Caco-2 (cell line): ENCODE measurements at regions not wholly inside any gene's neighbourhood (a gene's known extent, or its start where the extent isn't known, plus 50 kb on each side); places are given as distances from the start of the nearest gene placed in this dataset.

ENCODE experiments used
- BruUV-seq: library from RNA; stranded (reverse); fragments of 400-500 nt; replicated peaks from 2 replicates; lab custom pipeline; 2021; lab: Mats Ljungman, UMichigan
- CTCF ChIA-PET: fragments of 300-600 bp; sonication (Branson Sonifier 250); formaldehyde crosslinking; loops from one replicate; lab custom pipeline; 2022; ENCODE audit warnings: antibody characterized with exemption; lab: Charles Lee
- POLR2A ChIA-PET: fragments of 300-600 bp; sonication (Branson Sonifier 250); formaldehyde crosslinking; loops from one replicate; lab custom pipeline; 2022; ENCODE audit warnings: antibody characterized with exemption; lab: Charles Lee
- DNase-seq, 2 experiments: peaks; one replicate each; pipeline versions ENCODE4 v3.0.0 to v3.0.0-alpha.2; 2020 to 2022
- H3K27me3 ChIP-seq: replicated peaks from 2 replicates; pipeline ENCODE4 v1.6.0; 2011; ENCODE audit warnings: low read length; ENCODE audit not compliant: control insufficient read depth, insufficient read depth
- H3K36me3 ChIP-seq: 2 replicates; pipeline ENCODE4 v1.5.1; 2011; ENCODE audit warnings: low read length; ENCODE audit not compliant: control insufficient read depth, insufficient read depth
- H3K4me1 ChIP-seq: fragments of 250-450 bp; sonication (Bioruptor Pico); 2 replicates; pipeline ENCODE4 v1.5.1; 2020; ENCODE audit warnings: mild to moderate bottlenecking
- H3K4me3 ChIP-seq: 2 replicates; pipeline ENCODE4 v1.5.1; 2011; ENCODE audit warnings: low read depth, mild to moderate bottlenecking, control low read depth, low read length
- H3K9me3 ChIP-seq: fragments of 250-450 bp; sonication (Bioruptor Pico); 2 replicates; pipeline ENCODE4 v1.5.1; 2020; ENCODE audit warnings: mild to moderate bottlenecking, moderate library complexity
- H3K27ac Mint-ChIP-seq: one replicate; pipeline ENCODE4 v1.8.0; 2022; ENCODE audit warnings: mixed read lengths; ENCODE audit not compliant: unreplicated experiment
- H3K27me3 Mint-ChIP-seq: one replicate; pipeline ENCODE4 v1.8.0; 2022; ENCODE audit warnings: mixed read lengths; ENCODE audit not compliant: insufficient read depth, unreplicated experiment
- H3K36me3 Mint-ChIP-seq: one replicate; pipeline ENCODE4 v1.8.0; 2022; ENCODE audit warnings: mild to moderate bottlenecking, mixed read lengths; ENCODE audit not compliant: insufficient read depth, unreplicated experiment
- H3K4me1 Mint-ChIP-seq: one replicate; pipeline ENCODE4 v1.8.0; 2022; ENCODE audit warnings: low read depth, mixed read lengths; ENCODE audit not compliant: unreplicated experiment
- H3K4me3 Mint-ChIP-seq: one replicate; pipeline ENCODE4 v1.8.0; 2022; ENCODE audit warnings: mild to moderate bottlenecking, moderate library complexity, mixed read lengths; ENCODE audit not compliant: unreplicated experiment
- H3K9me3 Mint-ChIP-seq: one replicate; pipeline ENCODE4 v1.8.0; 2022; ENCODE audit warnings: mixed read lengths; ENCODE audit not compliant: unreplicated experiment
- intact Hi-C: fragments of 100-400 bp; cut with micrococcal nuclease; formaldehyde crosslinking; loops from one replicate; pipeline ENCODE4 v1.10.0; 2022; ENCODE audit not compliant: unreplicated experiment
- TF ChIP-seq, protein P1 (sequence below), 2 experiments: fragments of 200-600 bp in 1 of 2; IDR thresholded peaks; 1 replicate in 1 of 2; 2 replicates in 1 of 2; pipeline versions ENCODE4 v1.5.1 to v1.8.0; 2011 to 2022; ENCODE audit warnings: antibody characterized with exemption in 1 of 2, control low read depth in 1 of 2, inconsistent platforms in 1 of 2, low read depth in 1 of 2, low read length in 1 of 2, mild to moderate bottlenecking in 1 of 2, moderate library complexity in 1 of 2; ENCODE audit not compliant: insufficient read depth in 1 of 2, severe bottlenecking in 1 of 2, unreplicated experiment in 1 of 2

DNA sequence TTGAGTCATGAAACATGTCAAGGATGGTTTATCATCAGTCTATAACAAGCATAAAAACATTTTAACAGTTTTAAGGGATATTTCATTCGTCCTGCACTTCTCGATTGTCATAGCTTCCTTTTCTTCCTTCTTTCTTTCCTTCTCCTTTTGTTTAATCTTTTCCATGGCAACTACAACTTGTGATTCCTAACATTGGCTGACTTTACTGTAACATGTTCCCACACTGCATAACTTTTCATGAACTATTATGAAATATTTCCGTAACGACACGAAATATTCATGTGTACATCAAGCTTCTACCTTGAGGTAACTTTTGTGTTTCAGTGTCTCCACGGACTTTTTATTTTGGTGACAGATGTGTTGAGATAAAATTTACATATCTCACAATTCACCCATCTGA is 134.4 kb downstream of the ACTR3 start:
- H3K4me1 ChIP-seq, result peaks cover 14% of the 10 kb centered on the region
- ChIA-PET CTCF (no interaction called here), POLR2A (interaction anchor here (0.6 kb wide), 1 partner anchor 193 kb away, joined by 5 read pairs; no protein-coding TSS in a partner anchor)
- Mint-ChIP-seq H3K4me3 (no peak overlapping the region), H3K27ac (no peak overlapping the region), H3K27me3 (no peaks in the 10 kb centered on the region), H3K9me3 (peaks cover 10% of the 10 kb centered on the region), H3K36me3 (no peaks in the 10 kb centered on the region), H3K4me1 (no peaks in the 10 kb centered on the region)
- DNase-seq, result no peak
- no peaks in the 10 kb centered on the region for H3K27me3 ChIP-seq
- H3K36me3 ChIP-seq, result no peaks in the 10 kb centered on the region
- TF ChIP-seq, protein P1, sequence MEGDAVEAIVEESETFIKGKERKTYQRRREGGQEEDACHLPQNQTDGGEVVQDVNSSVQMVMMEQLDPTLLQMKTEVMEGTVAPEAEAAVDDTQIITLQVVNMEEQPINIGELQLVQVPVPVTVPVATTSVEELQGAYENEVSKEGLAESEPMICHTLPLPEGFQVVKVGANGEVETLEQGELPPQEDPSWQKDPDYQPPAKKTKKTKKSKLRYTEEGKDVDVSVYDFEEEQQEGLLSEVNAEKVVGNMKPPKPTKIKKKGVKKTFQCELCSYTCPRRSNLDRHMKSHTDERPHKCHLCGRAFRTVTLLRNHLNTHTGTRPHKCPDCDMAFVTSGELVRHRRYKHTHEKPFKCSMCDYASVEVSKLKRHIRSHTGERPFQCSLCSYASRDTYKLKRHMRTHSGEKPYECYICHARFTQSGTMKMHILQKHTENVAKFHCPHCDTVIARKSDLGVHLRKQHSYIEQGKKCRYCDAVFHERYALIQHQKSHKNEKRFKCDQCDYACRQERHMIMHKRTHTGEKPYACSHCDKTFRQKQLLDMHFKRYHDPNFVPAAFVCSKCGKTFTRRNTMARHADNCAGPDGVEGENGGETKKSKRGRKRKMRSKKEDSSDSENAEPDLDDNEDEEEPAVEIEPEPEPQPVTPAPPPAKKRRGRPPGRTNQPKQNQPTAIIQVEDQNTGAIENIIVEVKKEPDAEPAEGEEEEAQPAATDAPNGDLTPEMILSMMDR (IDR thresholded peaks at IDR 0.05; ENCODE audit: insufficient read depth in 1 of 2, low read depth in 1 of 2, low read length in 1 of 2, severe bottlenecking in 1 of 2, unreplicated experiment in 1 of 2), result no peak
- intact Hi-C loops, result no loop called here
- no peak overlapping the region for H3K4me3 ChIP-seq
- no peaks in the 10 kb centered on the region for H3K9me3 ChIP-seq
- BruUV-seq, result no TSS peak

DNA sequence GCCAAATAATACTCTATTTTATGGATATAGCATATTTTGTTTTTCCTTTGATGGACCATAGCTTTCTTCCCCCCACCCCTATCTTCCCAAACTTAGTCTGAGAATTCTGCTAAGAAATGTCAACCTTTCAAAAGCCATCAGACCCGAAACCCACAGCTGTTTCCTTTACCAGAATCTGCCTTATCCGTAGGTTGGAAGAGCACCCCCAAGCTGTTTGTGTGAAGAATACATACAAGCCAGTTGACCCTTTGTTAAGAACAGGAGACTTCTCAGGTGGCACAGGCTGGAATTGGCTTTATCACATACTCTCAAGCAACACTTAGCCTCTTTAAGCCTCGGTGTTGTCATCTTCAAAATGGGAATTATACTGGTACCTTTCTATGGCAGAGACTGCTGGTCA is 135.1 kb downstream of the ACTR3 start:
- no peaks in the 10 kb centered on the region for H3K27me3 Mint-ChIP-seq
- no peaks in the 10 kb centered on the region for H3K9me3 ChIP-seq
- H3K4me3 Mint-ChIP-seq, result no peak overlapping the region
- intact Hi-C loops, result no loop called here
- BruUV-seq, result no TSS peak
- CTCF ChIA-PET, result no interaction called here
- no peaks in the 10 kb centered on the region for H3K36me3 ChIP-seq
- H3K9me3 Mint-ChIP-seq, result peaks cover 10% of the 10 kb centered on the region
- H3K4me1 Mint-ChIP-seq, result no peaks in the 10 kb centered on the region
- DNase-seq, result no peak
- H3K4me3 ChIP-seq, result no peak overlapping the region
- no peaks in the 10 kb centered on the region for H3K36me3 Mint-ChIP-seq
- no peak overlapping the region for H3K27ac Mint-ChIP-seq
- peaks cover 14% of the 10 kb centered on the region for H3K4me1 ChIP-seq
- TF ChIP-seq, protein P1 (IDR thresholded peaks at IDR 0.05; ENCODE audit: insufficient read depth in 1 of 2, low read depth in 1 of 2, low read length in 1 of 2, severe bottlenecking in 1 of 2, unreplicated experiment in 1 of 2), result no peak
- H3K27me3 ChIP-seq, result no peaks in the 10 kb centered on the region
- POLR2A ChIA-PET, result no interaction called here

DNA sequence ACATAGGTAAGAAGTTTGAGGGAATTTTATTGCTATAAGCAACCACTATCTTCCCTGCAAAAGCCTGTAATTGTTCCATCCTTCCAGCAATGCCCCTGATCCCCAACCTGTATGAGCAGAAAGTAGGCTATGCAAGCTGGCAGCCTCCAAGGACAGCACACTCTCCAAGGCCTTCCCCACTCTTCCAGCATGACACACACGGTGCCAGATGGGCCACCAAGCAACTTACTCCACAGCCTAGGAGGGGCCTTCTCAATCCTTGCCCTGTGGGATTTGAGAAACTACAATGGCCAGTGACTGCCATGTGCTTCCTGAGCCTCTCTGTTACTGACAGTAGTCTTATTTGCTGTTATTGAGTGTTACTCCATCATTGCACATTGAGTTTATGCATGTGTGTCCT is 137.5 kb downstream of the ACTR3 start:
- H3K9me3 ChIP-seq, result no peaks in the 10 kb centered on the region
- H3K4me3 Mint-ChIP-seq, result no peak overlapping the region
- H3K9me3 Mint-ChIP-seq, result no peaks in the 10 kb centered on the region
- BruUV-seq, result no TSS peak
- H3K4me1 Mint-ChIP-seq, result no peaks in the 10 kb centered on the region
- no peak overlapping the region for H3K4me3 ChIP-seq
- no peaks in the 10 kb centered on the region for H3K36me3 ChIP-seq
- H3K27me3 Mint-ChIP-seq, result no peaks in the 10 kb centered on the region
- H3K36me3 Mint-ChIP-seq, result no peaks in the 10 kb centered on the region
- no peak for DNase-seq
- intact Hi-C loops, result no loop called here
- peaks cover 6% of the 10 kb centered on the region for H3K4me1 ChIP-seq
- TF ChIP-seq, protein P1 (IDR thresholded peaks at IDR 0.05; ENCODE audit: insufficient read depth in 1 of 2, low read depth in 1 of 2, low read length in 1 of 2, severe bottlenecking in 1 of 2, unreplicated experiment in 1 of 2), result no peak
- POLR2A ChIA-PET, result no interaction called here
- CTCF ChIA-PET, result no interaction called here
- no peak overlapping the region for H3K27ac Mint-ChIP-seq
- no peaks in the 10 kb centered on the region for H3K27me3 ChIP-seq
